GM12892 (cell line): ENCODE measurements at regions not wholly inside any gene's neighbourhood (a gene's known extent, or its start where the extent isn't known, plus 50 kb on each side); places are given as distances from the start of the nearest gene placed in this dataset.

Experiments used
- POLR2A ChIP-seq: IDR thresholded peaks from 2 replicates; pipeline ENCODE4 v1.6.1; 2011; ENCODE audit warnings: low read depth, low read length, control low read depth
- POLR2AphosphoS5 ChIP-seq: IDR thresholded peaks from 2 replicates; pipeline ENCODE4 v1.6.1; 2011; ENCODE audit warnings: low read depth, low read length, control low read depth

DNA sequence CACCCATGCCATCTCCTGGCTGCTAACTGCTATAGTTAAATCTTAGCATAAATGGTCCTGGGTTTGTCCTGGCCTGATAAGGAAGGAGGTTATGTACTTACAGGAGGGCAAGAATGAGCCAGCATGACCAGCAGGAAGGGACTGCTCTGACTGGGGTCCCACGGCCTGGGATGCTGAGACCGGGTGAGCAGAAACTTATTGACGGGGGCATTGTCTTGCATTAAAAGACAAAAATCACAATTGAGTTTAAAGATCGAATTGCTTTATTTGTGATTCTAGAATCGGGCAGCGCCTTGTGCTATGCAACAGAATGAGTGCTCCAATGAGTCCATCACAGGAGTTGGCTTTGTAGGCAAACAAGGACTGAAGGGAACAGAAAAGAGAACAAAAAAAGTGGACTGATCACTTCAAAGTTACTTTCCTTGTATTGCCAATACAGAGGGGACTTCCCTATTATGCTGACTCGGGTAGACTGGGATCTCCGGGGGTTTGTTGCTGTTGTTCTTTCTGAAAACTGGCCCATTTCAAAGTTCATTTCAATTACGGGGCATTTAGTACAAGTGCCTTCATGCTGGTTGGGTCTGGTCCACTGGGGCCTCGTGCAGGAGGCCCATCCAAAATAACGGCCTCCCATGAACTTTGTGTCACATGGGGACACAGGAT is 87.1 kb upstream of the SLC66A3 start:
- TF ChIP-seq POLR2AphosphoS5, result no peak
- TF ChIP-seq POLR2A, result no peak
